ENCODE measurements at regions not wholly inside any gene's neighbourhood (a gene's known extent, or its start where the extent isn't known, plus 50 kb on each side); places are given as distances from the start of the nearest gene placed in this dataset.

DNA sequence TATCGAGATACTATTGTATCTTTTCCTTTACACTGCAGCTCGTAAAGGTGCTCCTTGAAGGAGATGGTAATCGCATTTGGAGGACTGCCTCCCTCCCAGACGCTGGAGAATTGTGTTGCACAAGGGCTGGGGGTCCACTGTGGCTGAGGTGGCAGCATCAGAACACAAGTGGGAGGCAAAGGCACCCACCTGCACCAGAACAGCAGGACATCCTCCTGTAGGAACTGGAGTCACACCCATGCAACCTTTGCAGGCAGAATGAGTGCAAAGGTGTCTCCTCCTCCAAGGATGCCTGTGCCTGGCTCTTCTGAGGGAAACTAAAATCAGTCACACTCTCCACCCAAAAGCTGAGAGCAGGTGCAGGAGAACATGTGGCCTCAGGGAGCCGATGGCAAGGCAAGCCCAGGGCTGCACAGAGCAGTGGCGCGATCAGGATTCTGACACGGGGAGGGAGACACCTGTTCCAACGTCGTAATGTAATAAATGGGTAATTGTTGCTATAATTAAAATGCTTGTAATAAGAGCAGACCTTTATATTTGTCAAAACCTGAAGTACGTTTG is 1501.4 kb downstream of the TBC1D22A start:
- no peak for DNase-seq
- TF ChIP-seq, protein P1, sequence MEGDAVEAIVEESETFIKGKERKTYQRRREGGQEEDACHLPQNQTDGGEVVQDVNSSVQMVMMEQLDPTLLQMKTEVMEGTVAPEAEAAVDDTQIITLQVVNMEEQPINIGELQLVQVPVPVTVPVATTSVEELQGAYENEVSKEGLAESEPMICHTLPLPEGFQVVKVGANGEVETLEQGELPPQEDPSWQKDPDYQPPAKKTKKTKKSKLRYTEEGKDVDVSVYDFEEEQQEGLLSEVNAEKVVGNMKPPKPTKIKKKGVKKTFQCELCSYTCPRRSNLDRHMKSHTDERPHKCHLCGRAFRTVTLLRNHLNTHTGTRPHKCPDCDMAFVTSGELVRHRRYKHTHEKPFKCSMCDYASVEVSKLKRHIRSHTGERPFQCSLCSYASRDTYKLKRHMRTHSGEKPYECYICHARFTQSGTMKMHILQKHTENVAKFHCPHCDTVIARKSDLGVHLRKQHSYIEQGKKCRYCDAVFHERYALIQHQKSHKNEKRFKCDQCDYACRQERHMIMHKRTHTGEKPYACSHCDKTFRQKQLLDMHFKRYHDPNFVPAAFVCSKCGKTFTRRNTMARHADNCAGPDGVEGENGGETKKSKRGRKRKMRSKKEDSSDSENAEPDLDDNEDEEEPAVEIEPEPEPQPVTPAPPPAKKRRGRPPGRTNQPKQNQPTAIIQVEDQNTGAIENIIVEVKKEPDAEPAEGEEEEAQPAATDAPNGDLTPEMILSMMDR (IDR thresholded peaks at IDR 0.05) = no peak
- no peak for TF ChIP-seq POLR2A (IDR thresholded peaks at IDR 0.05)
- Histone ChIP-seq H3K4me3 (no peak overlapping the region), H3K36me3 (no peaks in the 10 kb centered on the region), H3K27ac (no peak overlapping the region), H3K4me1 (no peaks in the 10 kb centered on the region), H3K9me3 (no peaks in the 10 kb centered on the region), H3K27me3 (peaks cover 0 to 36% (median 0%) of the 10 kb centered on the region in 4 donors)
- intact Hi-C loops (cut with DNase I) = loop anchor here (10.0 kb wide), 1 partner anchor 389 kb away; no protein-coding TSS in a partner anchor
- WGBS, 2 donors = 69 to 76% methylated on average over 10 to 11 of the region's 11 CpGs

DNA sequence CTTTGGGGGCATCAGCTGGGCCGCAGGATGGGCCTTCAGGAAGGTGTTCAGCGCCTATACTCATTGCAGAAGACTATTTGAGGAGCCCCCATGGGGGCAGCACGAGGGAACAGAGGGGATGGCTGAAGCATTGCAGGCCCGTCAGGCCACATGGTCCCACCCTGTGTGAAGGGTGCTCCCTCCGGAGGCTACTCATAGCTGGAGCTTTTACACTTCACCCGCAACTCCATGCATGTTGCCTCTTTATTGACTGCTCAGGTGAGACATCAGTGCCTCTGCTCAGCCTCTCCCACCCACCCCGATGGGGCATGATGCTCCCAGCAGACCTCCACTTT is 1500.9 kb downstream of the TBC1D22A start:
- H3K36me3 ChIP-seq = no peaks in the 10 kb centered on the region
- 77 to 90% methylated on average over 3 to 7 of the region's 7 CpGs for WGBS, 2 donors
- no peak overlapping the region for H3K27ac ChIP-seq
- TF ChIP-seq POLR2A (IDR thresholded peaks at IDR 0.05) = no peak
- TF ChIP-seq, protein P1 (IDR thresholded peaks at IDR 0.05) = no peak
- DNase-seq = no peak
- H3K9me3 ChIP-seq = no peaks in the 10 kb centered on the region
- no peaks in the 10 kb centered on the region for H3K4me1 ChIP-seq
- intact Hi-C loops (cut with DNase I) = loop anchor here (10.0 kb wide), 1 partner anchor 389 kb away; no protein-coding TSS in a partner anchor
- no peak overlapping the region for H3K4me3 ChIP-seq
- H3K27me3 ChIP-seq = peaks cover 0 to 33% (median 0%) of the 10 kb centered on the region in 4 donors

DNA sequence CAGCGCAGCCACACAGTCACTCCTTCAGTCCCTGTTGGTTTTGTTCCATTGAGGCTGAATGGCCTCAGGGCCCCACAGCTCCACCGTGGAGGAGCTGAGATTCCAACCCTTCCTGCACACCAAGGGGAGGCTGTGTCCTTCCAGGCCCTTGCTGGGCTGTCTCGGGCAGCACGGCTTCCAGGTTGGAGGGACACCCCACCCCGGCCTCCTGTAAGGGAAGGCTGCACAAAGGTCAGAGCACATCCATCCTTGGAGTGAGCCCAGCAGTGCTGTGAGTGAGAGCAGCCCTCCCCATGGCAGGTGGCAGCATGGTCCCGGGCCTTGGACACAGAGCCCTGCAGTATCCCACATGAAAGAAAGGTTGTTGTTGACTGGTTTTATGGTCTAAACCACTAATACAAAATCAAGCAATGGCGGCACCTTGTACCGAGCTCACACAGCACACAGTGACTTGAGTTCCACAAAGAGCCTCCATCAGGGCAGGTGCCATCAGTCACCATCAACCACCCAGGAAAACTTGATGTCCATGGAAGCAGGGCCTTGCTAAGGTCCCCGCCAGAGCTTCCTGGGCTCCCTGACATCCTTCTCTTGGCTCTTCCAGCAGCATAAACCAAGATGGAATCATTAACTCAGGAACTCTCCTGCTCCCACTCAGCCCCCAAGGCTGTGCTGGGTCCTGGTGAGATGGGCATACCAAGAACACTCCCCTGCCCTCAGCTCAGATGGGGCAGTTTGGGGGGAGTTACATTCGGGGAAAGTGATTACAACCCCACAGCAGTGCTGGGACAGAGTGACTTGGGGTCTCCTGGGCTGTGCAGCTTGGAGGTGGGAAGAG is 1500.4 kb downstream of the TBC1D22A start:
- intact Hi-C loops (cut with DNase I) = loop anchor here (10.0 kb wide), 1 partner anchor 388 kb away; no protein-coding TSS in a partner anchor
- DNase-seq = no peak
- no peak overlapping the region for H3K4me3 ChIP-seq
- 73 to 85% methylated on average over 4 to 5 of the region's 10 CpGs for WGBS, 2 donors
- no peak for TF ChIP-seq POLR2A (IDR thresholded peaks at IDR 0.05)
- TF ChIP-seq, protein P1 (IDR thresholded peaks at IDR 0.05) = no peak
- H3K27me3 ChIP-seq = peaks cover 0 to 32% (median 0%) of the 10 kb centered on the region in 4 donors
- no peaks in the 10 kb centered on the region for H3K36me3 ChIP-seq
- H3K4me1 ChIP-seq = no peaks in the 10 kb centered on the region
- H3K27ac ChIP-seq = no peak overlapping the region
- no peaks in the 10 kb centered on the region for H3K9me3 ChIP-seq

DNA sequence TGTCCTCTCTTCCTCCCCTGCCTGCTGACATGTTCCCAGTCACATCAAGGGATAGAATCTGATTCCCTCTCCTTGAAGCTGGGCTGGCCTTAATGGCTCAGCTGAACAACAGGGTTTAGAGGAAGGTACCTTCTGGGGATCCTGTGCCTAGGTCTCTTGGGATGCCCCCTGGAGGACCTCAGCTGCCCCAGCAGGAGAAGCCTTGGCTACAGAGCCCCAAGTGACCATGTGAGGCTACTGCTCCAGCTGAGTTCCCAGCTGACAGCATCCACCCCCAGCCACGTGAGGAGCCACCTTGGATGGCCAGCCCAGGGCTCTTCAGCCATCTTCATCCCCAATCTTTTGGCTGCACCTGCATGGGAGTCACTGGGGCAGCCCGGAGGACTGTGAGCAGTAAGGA is 1499.3 kb downstream of the TBC1D22A start:
- no peak for DNase-seq
- WGBS, 2 donors = 83 to 100% methylated on average over 1 to 2 of the region's 2 CpGs
- H3K36me3 ChIP-seq = no peaks in the 10 kb centered on the region
- TF ChIP-seq, protein P1 (IDR thresholded peaks at IDR 0.05) = no peak
- TF ChIP-seq POLR2A (IDR thresholded peaks at IDR 0.05) = no peak
- intact Hi-C loops (cut with DNase I) = loop anchor here (10.0 kb wide), 1 partner anchor 387 kb away; no protein-coding TSS in a partner anchor
- H3K4me1 ChIP-seq = no peaks in the 10 kb centered on the region
- H3K9me3 ChIP-seq = no peaks in the 10 kb centered on the region
- H3K4me3 ChIP-seq = no peak overlapping the region
- no peak overlapping the region for H3K27ac ChIP-seq
- H3K27me3 ChIP-seq = peaks cover 0 to 30% (median 0%) of the 10 kb centered on the region in 4 donors

DNA sequence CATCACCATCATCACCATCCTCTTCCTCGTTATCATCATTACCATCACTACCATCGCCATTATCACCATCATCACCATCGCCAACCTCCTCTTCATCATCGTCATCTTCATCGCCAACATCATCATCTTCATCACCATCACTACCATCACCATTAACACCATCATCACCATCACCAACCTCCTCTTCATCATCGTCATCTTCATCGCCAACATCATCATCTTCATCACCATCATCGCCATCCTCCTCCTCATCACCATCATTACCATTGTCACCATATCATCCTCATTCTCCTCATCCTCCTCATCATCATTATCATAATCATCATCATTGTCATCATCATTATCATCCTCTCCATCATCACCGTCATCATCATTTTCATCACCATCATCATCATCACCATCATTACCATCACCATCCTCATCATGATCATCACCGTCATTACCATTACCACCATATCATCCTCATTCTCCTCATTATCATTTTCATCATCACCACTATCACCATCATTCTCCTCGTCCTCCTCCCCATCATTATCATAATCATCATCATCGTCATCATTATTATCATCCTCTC is 1498.7 kb downstream of the TBC1D22A start:
- no peak overlapping the region for H3K4me3 ChIP-seq
- H3K27me3 ChIP-seq = peaks cover 0 to 34% (median 0%) of the 10 kb centered on the region in 4 donors
- DNase-seq = no peak
- H3K27ac ChIP-seq = no peak overlapping the region
- no peaks in the 10 kb centered on the region for H3K9me3 ChIP-seq
- no peaks in the 10 kb centered on the region for H3K36me3 ChIP-seq
- 89 to 90% methylated on average over 12 of the region's 12 CpGs for WGBS, 2 donors
- H3K4me1 ChIP-seq = no peaks in the 10 kb centered on the region
- TF ChIP-seq, protein P1 (IDR thresholded peaks at IDR 0.05) = no peak
- no peak for TF ChIP-seq POLR2A (IDR thresholded peaks at IDR 0.05)
- intact Hi-C loops (cut with DNase I) = loop anchor here (10.0 kb wide), 1 partner anchor 386 kb away; no protein-coding TSS in a partner anchor

All from esophagus squamous epithelium (tissue), 5 donors.